ENCODE measurements at regions not wholly inside any gene's neighbourhood (a gene's known extent, or its start where the extent isn't known, plus 50 kb on each side); places are given as distances from the start of the nearest gene placed in this dataset.

GRCh38 chr5:125699860-125700259 is 723.3 kb upstream of the GRAMD2B start:
- H3K27me3 Mint-ChIP-seq = no peaks in the 10 kb centered on the region
- no peak for DNase-seq (ENCODE audit: low spot score, unreplicated experiment)
- no peak overlapping the region for H3K4me3 Mint-ChIP-seq (ENCODE audit: low read depth)
- no peak for TF ChIP-seq CTCF (IDR thresholded peaks at IDR 0.05; ENCODE audit: unreplicated experiment)
- H3K36me3 Mint-ChIP-seq (ENCODE audit: insufficient read depth) = peaks cover 3% of the 10 kb centered on the region
- peaks cover 12% of the 10 kb centered on the region for H3K9me3 Mint-ChIP-seq (ENCODE audit: low read depth)
- peaks cover 35% of the 10 kb centered on the region for H3K4me1 Mint-ChIP-seq (ENCODE audit: low read depth)
- peak overlapping the region; percentile 80 for H3K27ac Mint-ChIP-seq

- Mint-ChIP-seq H3K9me3 (ENCODE audit: low read depth) (peaks cover 12% of the 10 kb centered on the region), H3K27me3 (no peaks in the 10 kb centered on the region), H3K4me3 (ENCODE audit: low read depth) (peak overlapping the region; percentile 56), H3K27ac (peak overlapping the region; percentile 91), H3K4me1 (ENCODE audit: low read depth) (peaks cover 31% of the 10 kb centered on the region), H3K36me3 (ENCODE audit: insufficient read depth) (peaks cover 3% of the 10 kb centered on the region)
- DNase-seq (ENCODE audit: low spot score, unreplicated experiment) = no peak
- TF ChIP-seq CTCF (IDR thresholded peaks at IDR 0.05; ENCODE audit: unreplicated experiment) = no peak
Observed at GRCh38 chr5:125700380-125700861, 722.8 kb upstream of the GRAMD2B start.

- no peak for DNase-seq (ENCODE audit: low spot score, unreplicated experiment)
- H3K4me1 Mint-ChIP-seq (ENCODE audit: low read depth) = peaks cover 15% of the 10 kb centered on the region
- H3K27me3 Mint-ChIP-seq = no peaks in the 10 kb centered on the region
- H3K4me3 Mint-ChIP-seq (ENCODE audit: low read depth) = no peak overlapping the region
- peaks cover 4% of the 10 kb centered on the region for H3K36me3 Mint-ChIP-seq (ENCODE audit: insufficient read depth)
- H3K9me3 Mint-ChIP-seq (ENCODE audit: low read depth) = peaks cover 12% of the 10 kb centered on the region
- H3K27ac Mint-ChIP-seq = no peak overlapping the region
- TF ChIP-seq CTCF (IDR thresholded peaks at IDR 0.05; ENCODE audit: unreplicated experiment) = no peak
Observed at GRCh38 chr5:125703616-125704015, 719.6 kb upstream of the GRAMD2B start.

GRCh38 chr5:125704888-125705287 is 718.3 kb upstream of the GRAMD2B start:
- peaks cover 9% of the 10 kb centered on the region for H3K4me1 Mint-ChIP-seq (ENCODE audit: low read depth)
- TF ChIP-seq CTCF (IDR thresholded peaks at IDR 0.05; ENCODE audit: unreplicated experiment) = no peak
- H3K9me3 Mint-ChIP-seq (ENCODE audit: low read depth) = peaks cover 18% of the 10 kb centered on the region
- no peak for DNase-seq (ENCODE audit: low spot score, unreplicated experiment)
- H3K27ac Mint-ChIP-seq = no peak overlapping the region
- peaks cover 4% of the 10 kb centered on the region for H3K36me3 Mint-ChIP-seq (ENCODE audit: insufficient read depth)
- H3K4me3 Mint-ChIP-seq (ENCODE audit: low read depth) = no peak overlapping the region
- no peaks in the 10 kb centered on the region for H3K27me3 Mint-ChIP-seq

- Mint-ChIP-seq H3K4me1 (ENCODE audit: low read depth) (peaks cover 3% of the 10 kb centered on the region), H3K27ac (no peak overlapping the region), H3K4me3 (ENCODE audit: low read depth) (no peak overlapping the region), H3K9me3 (ENCODE audit: low read depth) (peaks cover 18% of the 10 kb centered on the region), H3K27me3 (no peaks in the 10 kb centered on the region), H3K36me3 (ENCODE audit: insufficient read depth) (peaks cover 4% of the 10 kb centered on the region)
- no peak for DNase-seq (ENCODE audit: low spot score, unreplicated experiment)
- TF ChIP-seq CTCF (IDR thresholded peaks at IDR 0.05; ENCODE audit: unreplicated experiment) = no peak
Observed at GRCh38 chr5:125708583-125708982, 714.6 kb upstream of the GRAMD2B start.
